ENCODE measurements at regions not wholly inside any gene's neighbourhood (a gene's known extent, or its start where the extent isn't known, plus 50 kb on each side); places are given as distances from the start of the nearest gene placed in this dataset.

DNA sequence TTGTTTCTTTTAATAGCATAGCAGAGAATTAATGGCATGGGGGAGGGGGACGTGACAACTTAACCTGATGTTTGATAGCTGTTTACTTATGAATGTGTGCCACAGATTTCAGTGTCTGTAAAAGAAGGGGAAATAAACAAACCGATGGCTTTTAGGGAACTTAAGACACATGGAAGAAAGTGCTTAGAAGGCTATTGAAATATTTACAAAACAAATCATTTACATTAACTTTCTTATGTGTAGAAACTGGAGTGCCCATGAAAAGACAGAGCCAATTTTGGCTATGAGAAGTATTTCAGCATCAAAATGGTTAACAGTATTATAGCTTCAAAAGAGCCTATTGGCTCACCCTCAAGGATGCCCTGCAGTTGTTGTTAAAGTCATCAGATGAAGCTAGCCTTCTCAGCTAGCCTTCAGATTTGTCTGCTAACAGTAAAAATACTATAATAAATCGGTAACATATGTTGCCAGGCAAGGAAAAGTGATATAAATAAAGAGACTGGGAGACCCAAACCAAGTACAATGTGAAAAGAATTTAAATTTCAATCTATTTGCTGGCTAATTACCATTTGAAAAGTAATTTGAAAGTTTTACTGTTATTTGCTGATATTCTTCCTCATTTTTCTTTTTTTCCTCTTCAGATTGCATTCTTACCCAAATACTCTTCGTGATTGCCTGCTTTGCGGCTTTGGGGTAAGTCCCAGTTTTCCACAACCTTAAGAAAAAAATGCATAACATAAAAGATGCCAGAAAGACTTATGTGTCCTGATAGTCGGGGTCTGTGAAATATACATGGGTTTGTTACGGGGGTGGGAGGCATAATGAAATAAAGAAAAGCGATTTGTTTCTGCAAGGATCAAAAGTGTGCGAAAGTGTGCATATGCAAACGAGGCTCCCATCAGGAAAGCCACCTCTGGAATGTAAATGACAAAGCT is 256.4 kb downstream of the MEIS1 start:
- H3K4me3 Mint-ChIP-seq = no peak overlapping the region
- H3K4me1 Mint-ChIP-seq = no peaks in the 10 kb centered on the region
- no peaks in the 10 kb centered on the region for H4K20me1 ChIP-seq (ENCODE audit: control insufficient read depth, insufficient read depth, low read length, poor library complexity, severe bottlenecking)
- H3K4me1 ChIP-seq (ENCODE audit: control insufficient read depth in 2 of 2, insufficient read depth in 2 of 2, low read length in 2 of 2) = no peaks in the 10 kb centered on the region
- H3K4me2 ChIP-seq (replicated peaks; ENCODE audit: low read depth, low read length, poor library complexity, severe bottlenecking) = no peak overlapping the region
- DNase-seq (no peak), ATAC-seq (ENCODE audit: low read depth) (no peak)
- H3K9me3 Mint-ChIP-seq (ENCODE audit: insufficient read depth) = no peaks in the 10 kb centered on the region
- ChIA-PET POLR2A (no interaction called here), CTCF (no interaction called here)
- no peaks in the 10 kb centered on the region for H3K79me2 ChIP-seq (ENCODE audit: control insufficient read depth, insufficient read depth, low read length)
- no peaks in the 10 kb centered on the region for H3K27me3 Mint-ChIP-seq
- no peak for TF ChIP-seq EZH2 (IDR thresholded peaks at IDR 0.05; ENCODE audit: borderline replicate concordance, insufficient read depth, low read depth, low read length, poor library complexity, severe bottlenecking)
- no peaks in the 10 kb centered on the region for H3K27me3 ChIP-seq (replicated peaks in 1 of 4; ENCODE audit: control extremely low read depth in 1 of 4, control insufficient read depth in 3 of 4, insufficient read depth in 4 of 4, low read length in 3 of 4)
- WGBS (ENCODE audit: insufficient coverage) = 100% methylated on average over 1 of the region's 10 CpGs
- H3K27ac ChIP-seq (ENCODE audit: low read length in 2 of 2) = no peak overlapping the region
- no peak overlapping the region for H3K4me3 ChIP-seq (ENCODE audit: control extremely low read depth in 1 of 5, extremely low read depth in 1 of 5, insufficient read depth in 1 of 5, low read depth in 2 of 5, low read length in 4 of 5)
- H3K27ac Mint-ChIP-seq = no peak overlapping the region
- H3K36me3 ChIP-seq (replicated peaks in 1 of 2; ENCODE audit: control extremely low read depth in 1 of 2, control insufficient read depth in 1 of 2, extremely low read depth in 1 of 2, insufficient read depth in 2 of 2, low read length in 1 of 2) = no peaks in the 10 kb centered on the region
- no peaks in the 10 kb centered on the region for H3K9me3 ChIP-seq (ENCODE audit: control extremely low read depth in 1 of 3, control insufficient read depth in 2 of 3, insufficient read depth in 1 of 3, low read length in 2 of 3)
- no peak overlapping the region for H2AFZ ChIP-seq (ENCODE audit: insufficient read depth, low read depth, low read length, poor library complexity, severe bottlenecking)
- intact Hi-C loops (cut with micrococcal nuclease) = no loop called here
- no peak overlapping the region for H3K9ac ChIP-seq (ENCODE audit: low read length)

DNA sequence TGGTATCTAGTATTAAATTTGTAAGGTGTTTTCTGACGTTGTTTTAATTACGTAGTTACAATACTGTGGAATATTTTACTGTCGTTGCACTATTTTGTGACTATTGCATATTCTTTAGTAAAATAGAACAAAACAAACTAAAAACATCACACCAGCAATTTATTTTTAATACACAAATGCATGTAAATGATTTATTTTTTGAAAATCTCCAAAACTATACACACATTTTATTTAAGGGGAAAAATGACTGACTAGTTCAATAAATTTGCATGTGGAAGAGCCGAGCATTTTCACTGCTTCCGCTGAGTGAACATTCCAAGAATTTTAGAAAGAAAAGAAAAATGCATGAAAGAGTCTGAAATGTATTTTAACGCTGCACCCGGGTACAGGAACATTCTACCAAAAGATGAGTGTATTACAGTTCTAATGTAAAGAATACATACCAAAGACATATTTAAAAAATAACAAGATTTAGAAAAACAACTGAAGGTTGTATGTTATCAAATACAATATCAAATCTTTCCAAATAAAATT is 257.7 kb downstream of the MEIS1 start:
- no peaks in the 10 kb centered on the region for H3K4me1 ChIP-seq (ENCODE audit: control insufficient read depth in 2 of 2, insufficient read depth in 2 of 2, low read length in 2 of 2)
- POLR2A ChIA-PET = no interaction called here
- no peak overlapping the region for H3K27ac ChIP-seq (ENCODE audit: low read length in 2 of 2)
- no peaks in the 10 kb centered on the region for H3K36me3 ChIP-seq (replicated peaks in 1 of 2; ENCODE audit: control extremely low read depth in 1 of 2, control insufficient read depth in 1 of 2, extremely low read depth in 1 of 2, insufficient read depth in 2 of 2, low read length in 1 of 2)
- intact Hi-C loops (cut with micrococcal nuclease) = no loop called here
- Mint-ChIP-seq H3K9me3 (ENCODE audit: insufficient read depth) (no peaks in the 10 kb centered on the region), H3K4me1 (no peaks in the 10 kb centered on the region), H3K27ac (no peak overlapping the region), H3K27me3 (no peaks in the 10 kb centered on the region), H3K4me3 (no peak overlapping the region)
- H4K20me1 ChIP-seq (ENCODE audit: control insufficient read depth, insufficient read depth, low read length, poor library complexity, severe bottlenecking) = no peaks in the 10 kb centered on the region
- ATAC-seq (ENCODE audit: low read depth) = no peak
- TF ChIP-seq EZH2 (IDR thresholded peaks at IDR 0.05; ENCODE audit: borderline replicate concordance, insufficient read depth, low read depth, low read length, poor library complexity, severe bottlenecking) = no peak
- H3K4me2 ChIP-seq (replicated peaks; ENCODE audit: low read depth, low read length, poor library complexity, severe bottlenecking) = no peak overlapping the region
- H3K27me3 ChIP-seq (replicated peaks in 1 of 4; ENCODE audit: control extremely low read depth in 1 of 4, control insufficient read depth in 3 of 4, insufficient read depth in 4 of 4, low read length in 3 of 4) = no peaks in the 10 kb centered on the region
- no peak overlapping the region for H2AFZ ChIP-seq (ENCODE audit: insufficient read depth, low read depth, low read length, poor library complexity, severe bottlenecking)
- no CpG with 5 or more reads among the region's 7 CpGs for WGBS (ENCODE audit: insufficient coverage)
- CTCF ChIA-PET = no interaction called here
- H3K4me3 ChIP-seq (ENCODE audit: control extremely low read depth in 1 of 5, extremely low read depth in 1 of 5, insufficient read depth in 1 of 5, low read depth in 2 of 5, low read length in 4 of 5) = no peak overlapping the region
- DNase-seq = no peak
- no peaks in the 10 kb centered on the region for H3K79me2 ChIP-seq (ENCODE audit: control insufficient read depth, insufficient read depth, low read length)
- no peak overlapping the region for H3K9ac ChIP-seq (ENCODE audit: low read length)
- no peaks in the 10 kb centered on the region for H3K9me3 ChIP-seq (ENCODE audit: control extremely low read depth in 1 of 3, control insufficient read depth in 2 of 3, insufficient read depth in 1 of 3, low read length in 2 of 3)
